Stomach (tissue), 8 donors: ENCODE measurements at regions not wholly inside any gene's neighbourhood (a gene's known extent, or its start where the extent isn't known, plus 50 kb on each side); places are given as distances from the start of the nearest gene placed in this dataset.
A peak's percentile ranks its signal among the peaks of the same experiment; 100 is the strongest.
"Not testable (repeated sequence)": the region's sequence is repeated elsewhere in the genome, so short reads cannot be mapped to it uniquely, and the experiment has no call there.

Experiments used
- DNase-seq, 2 donors: peaks; one replicate each; pipeline versions ENCODE4 v3.0.0 to v3.0.0-alpha.2; 2013 to 2019
- H3K27ac ChIP-seq, 5 donors: fragments of 200-600 bp in 4 of 5; sonication (generic) in 4 of 5; one replicate each; pipeline ENCODE4 v1.5.1; 2013 to 2019; ENCODE audit warnings: mild to moderate bottlenecking in 1 of 5, moderate library complexity in 1 of 5
- H3K27me3 ChIP-seq, 3 donors: fragments of 200-600 bp; sonication (generic); one replicate each; pipeline ENCODE4 v1.5.1; 2017 to 2019; ENCODE audit warnings: mixed run types in 1 of 3
- H3K36me3 ChIP-seq, 4 donors: fragments of 200-600 bp; sonication (generic); 1 replicate in 3 of 4; 2 replicates in 1 of 4; pipeline ENCODE4 v1.5.1; 2016 to 2019
- H3K4me1 ChIP-seq, 4 donors: fragments of 200-600 bp; sonication (generic); one replicate each; pipeline ENCODE4 v1.5.1; 2016 to 2019
- H3K4me3 ChIP-seq, 4 donors: fragments of 200-600 bp; sonication (generic) in 3 of 4; one replicate each; pipeline ENCODE4 v1.5.1; 2016 to 2019; ENCODE audit warnings: mild to moderate bottlenecking in 1 of 4
- H3K9me3 ChIP-seq, 4 donors: fragments of 200-600 bp; sonication (generic); one replicate each; pipeline ENCODE4 v1.5.1; 2016 to 2019
- CTCF ChIP-seq, 7 experiments: fragments of 450-650 bp in 4 of 7; fragments of 200-600 bp in 3 of 7; sonication (generic) in 3 of 7; IDR thresholded peaks; one replicate each; pipeline ENCODE4 v1.5.1; 2016 to 2019; ENCODE audit warnings: antibody characterized with exemption in 7 of 7, control low read depth in 2 of 7, mild to moderate bottlenecking in 1 of 7
- EP300 ChIP-seq: sonication (generic); formaldehyde crosslinking; IDR thresholded peaks from one replicate; pipeline ENCODE4 v1.6.1; 2017; ENCODE audit warnings: antibody characterized with exemption
- POLR2A ChIP-seq, 4 donors: fragments of 450-650 bp; IDR thresholded peaks; one replicate each; pipeline ENCODE4 v1.6.1; 2016; ENCODE audit warnings: antibody characterized with exemption in 4 of 4, control low read depth in 2 of 4, mild to moderate bottlenecking in 1 of 4, moderate library complexity in 1 of 4
- POLR2AphosphoS5 ChIP-seq, 3 donors: sonication (generic); formaldehyde crosslinking; IDR thresholded peaks; one replicate each; pipeline ENCODE4 v1.6.1; 2016; ENCODE audit warnings: antibody characterized with exemption in 3 of 3
- WGBS, 5 donors: extraction: QIAGEN DNeasy Blood & Tissue Kit in 3 of 5; methylation state at CpG; one replicate each; pipeline versions ENCODE4 v1.1.5 to v1.1.7; 2013 to 2018; 5-methylcytosine and 5-hydroxymethylcytosine counted together
- intact Hi-C: fragments of 100-400 bp; cut with DNase I; formaldehyde crosslinking; loops from one replicate; pipeline ENCODE4 v1.15.1; 2023; ENCODE audit warnings: low total_unique reads
- donor health status: healthy with polysubstance abuse.
- donor health status: Bipolar disorder and iron deficiency.
- donor health status: healthy.

- no peak overlapping the region for H3K4me3 ChIP-seq
- peaks cover 0 to 3% (median 0%) of the 10 kb centered on the region in 4 donors for H3K4me1 ChIP-seq
- no peaks in the 10 kb centered on the region for H3K36me3 ChIP-seq
- TF ChIP-seq POLR2A (IDR thresholded peaks at IDR 0.05) (no peak), CTCF (IDR thresholded peaks at IDR 0.05) (no peak), POLR2AphosphoS5 (IDR thresholded peaks at IDR 0.05) (no peak), EP300 (no peak)
- H3K9me3 ChIP-seq, result peaks cover 0 to 9% (median 0%) of the 10 kb centered on the region in 4 donors
- intact Hi-C loops, result no loop called here
- no peak overlapping the region for H3K27ac ChIP-seq
- 56 to 89% (median 71%) methylated on average over 1 of the region's 1 CpG for WGBS, 5 donors
- no peaks in the 10 kb centered on the region for H3K27me3 ChIP-seq
- no peak for DNase-seq
Observed at GRCh38 chr3:107468782-107469181, 54.0 kb upstream of the BBX start.

- WGBS, 5 donors, result 25 to 45% (median 32%) methylated on average over 8 of the region's 8 CpGs
- H3K9me3 ChIP-seq, result peaks cover 0 to 11% (median 0%) of the 10 kb centered on the region in 4 donors
- intact Hi-C loops, H3K36me3 ChIP-seq, H3K4me3 ChIP-seq, H3K27me3 ChIP-seq, H3K4me1 ChIP-seq, H3K27ac ChIP-seq: not testable (repeated sequence)
- peak; percentile 30 to 48 for DNase-seq
Observed at GRCh38 chr3:107470496-107470895, 52.3 kb upstream of the BBX start.
